ENCODE measurements at regions not wholly inside any gene's neighbourhood (a gene's known extent, or its start where the extent isn't known, plus 50 kb on each side); places are given as distances from the start of the nearest gene placed in this dataset.

GRCh38 chr2:204445149-204445548 lies 100.1 kb upstream of the PARD3B start:
- intact Hi-C loops (cut with micrococcal nuclease) = no loop called here
- CTCF ChIA-PET (ENCODE audit: partially characterized antibody) = no interaction called here
- H3K36me3 ChIP-seq (ENCODE audit: insufficient read depth, low read length) = no peaks in the 10 kb centered on the region
- Mint-ChIP-seq H3K4me1 (no peaks in the 10 kb centered on the region), H3K4me3 (no peak overlapping the region), H3K36me3 (no peaks in the 10 kb centered on the region), H3K27me3 (peaks cover 4 to 7% of the 10 kb centered on the region in 2 donors), H3K27ac (no peak overlapping the region), H3K9me3 (peaks cover 2 to 23% (median 9%) of the 10 kb centered on the region in 8 donors)
- no peak for DNase-seq
- no peaks in the 10 kb centered on the region for H3K4me1 ChIP-seq (ENCODE audit: insufficient read depth, low read length)
- POLR2A ChIA-PET (ENCODE audit: partially characterized antibody) = no interaction called here
- H3K4me3 ChIP-seq (ENCODE audit: low read length in 2 of 2) = no peak overlapping the region
- no peaks in the 10 kb centered on the region for H3K27me3 ChIP-seq (ENCODE audit: insufficient read depth, low read length)
- no peak overlapping the region for H3K27ac ChIP-seq (ENCODE audit: low read depth, low read length)
- H3K9me3 ChIP-seq (ENCODE audit: control insufficient read depth in 1 of 2, low read length in 2 of 2) = no peaks in the 10 kb centered on the region

GRCh38 chr2:204447722-204448121 lies 97.6 kb upstream of the PARD3B start:
- DNase-seq = no peak
- H3K4me3 ChIP-seq (ENCODE audit: low read length in 2 of 2) = no peak overlapping the region
- Mint-ChIP-seq H3K4me3 (no peak overlapping the region), H3K27ac (no peak overlapping the region), H3K27me3 (peaks cover 3 to 5% of the 10 kb centered on the region in 2 donors), H3K4me1 (no peaks in the 10 kb centered on the region), H3K36me3 (no peaks in the 10 kb centered on the region), H3K9me3 (peaks cover 0 to 23% (median 9%) of the 10 kb centered on the region in 8 donors)
- no peaks in the 10 kb centered on the region for H3K9me3 ChIP-seq (ENCODE audit: control insufficient read depth in 1 of 2, low read length in 2 of 2)
- H3K27ac ChIP-seq (ENCODE audit: low read depth, low read length) = no peak overlapping the region
- no peaks in the 10 kb centered on the region for H3K27me3 ChIP-seq (ENCODE audit: insufficient read depth, low read length)
- CTCF ChIA-PET (ENCODE audit: partially characterized antibody) = no interaction called here
- H3K36me3 ChIP-seq (ENCODE audit: insufficient read depth, low read length) = no peaks in the 10 kb centered on the region
- intact Hi-C loops (cut with micrococcal nuclease) = no loop called here
- H3K4me1 ChIP-seq (ENCODE audit: insufficient read depth, low read length) = no peaks in the 10 kb centered on the region
- POLR2A ChIA-PET (ENCODE audit: partially characterized antibody) = no interaction called here

GRCh38 chr2:204449977-204450376 lies 95.3 kb upstream of the PARD3B start:
- Mint-ChIP-seq H3K9me3 (peaks cover 0 to 16% (median 7%) of the 10 kb centered on the region in 8 donors), H3K36me3 (no peaks in the 10 kb centered on the region), H3K4me1 (no peaks in the 10 kb centered on the region), H3K27me3 (peaks cover 0 to 4% of the 10 kb centered on the region in 2 donors), H3K27ac (no peak overlapping the region), H3K4me3 (no peak overlapping the region)
- POLR2A ChIA-PET (ENCODE audit: partially characterized antibody) = no interaction called here
- intact Hi-C loops (cut with micrococcal nuclease) = no loop called here
- no peak overlapping the region for H3K4me3 ChIP-seq (ENCODE audit: low read length in 2 of 2)
- no peaks in the 10 kb centered on the region for H3K9me3 ChIP-seq (ENCODE audit: control insufficient read depth in 1 of 2, low read length in 2 of 2)
- no peak overlapping the region for H3K27ac ChIP-seq (ENCODE audit: low read depth, low read length)
- no peaks in the 10 kb centered on the region for H3K36me3 ChIP-seq (ENCODE audit: insufficient read depth, low read length)
- CTCF ChIA-PET (ENCODE audit: partially characterized antibody) = no interaction called here
- DNase-seq = no peak
- no peaks in the 10 kb centered on the region for H3K27me3 ChIP-seq (ENCODE audit: insufficient read depth, low read length)
- no peaks in the 10 kb centered on the region for H3K4me1 ChIP-seq (ENCODE audit: insufficient read depth, low read length)

DNA sequence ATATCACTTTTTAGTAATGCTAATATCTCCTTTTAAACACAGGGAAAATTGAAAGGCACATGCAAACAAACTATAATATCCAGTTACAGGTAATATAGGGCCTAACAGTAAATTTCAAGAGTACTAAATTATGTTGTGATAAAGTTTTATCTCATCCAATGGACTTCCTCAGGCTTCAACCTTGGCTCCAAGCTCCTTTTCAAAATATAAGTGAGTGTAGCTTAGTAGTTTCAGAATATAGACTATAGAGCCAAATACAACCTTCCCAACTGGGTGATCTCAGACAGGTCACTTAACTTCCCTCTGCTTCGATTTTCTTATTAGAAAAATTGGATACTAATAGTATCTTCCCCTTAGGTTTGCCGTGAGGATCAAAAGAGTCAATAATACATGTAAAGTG lies 93.5 kb upstream of the PARD3B start:
- no peak overlapping the region for H3K4me3 ChIP-seq (ENCODE audit: low read length in 2 of 2)
- no peaks in the 10 kb centered on the region for H3K4me1 ChIP-seq (ENCODE audit: insufficient read depth, low read length)

DNA sequence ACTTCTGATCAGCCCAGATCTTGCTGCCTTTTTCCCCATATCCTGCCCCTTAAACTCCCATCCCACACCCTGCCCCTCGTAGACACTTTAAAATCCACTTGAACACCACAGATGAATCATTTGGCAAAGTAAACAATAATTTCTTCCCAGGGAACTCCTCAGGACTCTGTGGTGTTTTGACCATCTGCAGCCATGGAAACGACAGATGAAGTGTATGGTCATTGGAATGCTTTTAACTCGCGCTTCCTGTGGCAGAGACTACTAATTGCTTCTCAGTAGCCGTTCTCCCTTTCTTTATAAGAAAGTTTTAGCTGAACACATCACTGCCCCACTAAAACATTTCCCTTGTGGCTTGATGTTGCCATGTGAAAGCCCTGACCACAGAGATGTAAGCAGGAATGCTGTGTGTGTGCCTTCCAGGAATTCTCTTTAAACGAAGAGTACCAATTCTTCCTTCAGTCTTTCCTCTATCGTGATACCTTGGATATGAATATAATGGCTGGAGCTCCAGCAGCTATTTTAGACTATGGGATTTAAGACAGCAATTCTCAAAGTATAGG lies 92.7 kb upstream of the PARD3B start:
- Histone ChIP-seq H3K27ac (ENCODE audit: low read depth, low read length) (no peak overlapping the region), H3K4me1 (ENCODE audit: insufficient read depth, low read length) (no peaks in the 10 kb centered on the region), H3K9me3 (ENCODE audit: control insufficient read depth in 1 of 2, low read length in 2 of 2) (no peaks in the 10 kb centered on the region), H3K36me3 (ENCODE audit: insufficient read depth, low read length) (no peaks in the 10 kb centered on the region), H3K4me3 (ENCODE audit: low read length in 2 of 2) (no peak overlapping the region), H3K27me3 (ENCODE audit: insufficient read depth, low read length) (no peaks in the 10 kb centered on the region)
- Mint-ChIP-seq H3K27me3 (peaks cover 0 to 4% of the 10 kb centered on the region in 2 donors), H3K27ac (no peak overlapping the region), H3K36me3 (no peaks in the 10 kb centered on the region), H3K4me3 (no peak overlapping the region), H3K9me3 (peaks cover 0 to 3% (median 0%) of the 10 kb centered on the region in 8 donors), H3K4me1 (peaks cover 0 to 1% (median 0%) of the 10 kb centered on the region in 4 donors)
- no peak for DNase-seq
- intact Hi-C loops (cut with micrococcal nuclease) = loop anchor here (1.0 kb wide), 1 partner anchor 23 kb away; no protein-coding TSS in a partner anchor
- ChIA-PET CTCF (ENCODE audit: partially characterized antibody) (no interaction called here), POLR2A (ENCODE audit: partially characterized antibody) (no interaction called here)

More for the DNA sequence above, 93.5 kb upstream of the PARD3B start:
- Histone ChIP-seq H3K27me3 (ENCODE audit: insufficient read depth, low read length) (no peaks in the 10 kb centered on the region), H3K27ac (ENCODE audit: low read depth, low read length) (no peak overlapping the region), H3K9me3 (ENCODE audit: control insufficient read depth in 1 of 2, low read length in 2 of 2) (no peaks in the 10 kb centered on the region), H3K36me3 (ENCODE audit: insufficient read depth, low read length) (no peaks in the 10 kb centered on the region)
- ChIA-PET POLR2A (ENCODE audit: partially characterized antibody) (no interaction called here), CTCF (ENCODE audit: partially characterized antibody) (no interaction called here)
- Mint-ChIP-seq H3K4me1 (peaks cover 0 to 1% (median 0%) of the 10 kb centered on the region in 4 donors), H3K9me3 (peaks cover 0 to 3% (median 0%) of the 10 kb centered on the region in 8 donors), H3K27ac (no peak overlapping the region), H3K27me3 (peaks cover 0 to 4% of the 10 kb centered on the region in 2 donors), H3K4me3 (no peak overlapping the region), H3K36me3 (no peaks in the 10 kb centered on the region)
- no peak for DNase-seq
- intact Hi-C loops (cut with micrococcal nuclease) = loop anchor here (1.0 kb wide), 1 partner anchor 24 kb away; no protein-coding TSS in a partner anchor

DNA sequence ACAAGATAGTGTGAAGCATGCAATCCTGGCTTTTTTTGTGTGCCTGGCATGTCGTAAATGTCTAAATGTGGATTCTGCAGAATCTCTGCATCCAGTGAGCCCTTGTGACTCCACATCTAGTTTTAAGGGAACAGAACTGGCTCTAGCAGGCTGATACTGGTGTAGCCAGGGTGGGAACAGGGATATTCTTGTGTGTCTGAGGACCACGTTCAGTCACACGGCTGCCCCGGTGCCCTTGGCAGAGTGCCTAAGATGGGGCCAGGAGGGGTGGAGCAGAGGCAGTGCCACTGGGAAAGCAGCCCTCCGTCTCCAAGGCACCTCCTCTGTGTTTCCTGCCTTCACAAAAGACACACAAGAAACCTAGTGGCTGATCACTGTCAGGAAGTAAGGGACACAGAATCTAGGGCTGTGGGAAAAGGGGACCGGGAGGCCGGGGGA lies 91.5 kb upstream of the PARD3B start:
- CTCF ChIA-PET (ENCODE audit: partially characterized antibody) = no interaction called here
- Histone ChIP-seq H3K36me3 (ENCODE audit: insufficient read depth, low read length) (no peaks in the 10 kb centered on the region), H3K4me1 (ENCODE audit: insufficient read depth, low read length) (no peaks in the 10 kb centered on the region), H3K9me3 (ENCODE audit: control insufficient read depth in 1 of 2, low read length in 2 of 2) (no peaks in the 10 kb centered on the region), H3K27me3 (ENCODE audit: insufficient read depth, low read length) (no peaks in the 10 kb centered on the region), H3K27ac (ENCODE audit: low read depth, low read length) (no peak overlapping the region), H3K4me3 (ENCODE audit: low read length in 2 of 2) (no peak overlapping the region)
- POLR2A ChIA-PET (ENCODE audit: partially characterized antibody) = no interaction called here
- DNase-seq = peak in 1 of 5 donors; percentile 28
- H3K27me3 Mint-ChIP-seq = peaks cover 0 to 3% of the 10 kb centered on the region in 2 donors
- no peak overlapping the region for H3K27ac Mint-ChIP-seq
- intact Hi-C loops (cut with micrococcal nuclease) = no loop called here
- peaks cover 0 to 1% (median 0%) of the 10 kb centered on the region in 4 donors for H3K4me1 Mint-ChIP-seq
- H3K4me3 Mint-ChIP-seq = no peak overlapping the region
- peaks cover 0 to 3% (median 0%) of the 10 kb centered on the region in 8 donors for H3K9me3 Mint-ChIP-seq
- H3K36me3 Mint-ChIP-seq = no peaks in the 10 kb centered on the region

- H3K9me3 Mint-ChIP-seq = peaks cover 0 to 3% (median 0%) of the 10 kb centered on the region in 8 donors
- H3K36me3 ChIP-seq (ENCODE audit: insufficient read depth, low read length) = no peaks in the 10 kb centered on the region
- H3K36me3 Mint-ChIP-seq = no peaks in the 10 kb centered on the region
- H3K27me3 Mint-ChIP-seq = peaks cover 0 to 1% of the 10 kb centered on the region in 2 donors
- CTCF ChIA-PET (ENCODE audit: partially characterized antibody) = interaction anchor here (0.6 kb wide), 1 partner anchor 156 kb away, joined by 3 read pairs; no protein-coding TSS in a partner anchor
- no peaks in the 10 kb centered on the region for H3K9me3 ChIP-seq (ENCODE audit: control insufficient read depth in 1 of 2, low read length in 2 of 2)
- H3K4me1 Mint-ChIP-seq = peaks cover 0 to 1% (median 0%) of the 10 kb centered on the region in 4 donors
- POLR2A ChIA-PET (ENCODE audit: partially characterized antibody) = no interaction called here
- no peak for DNase-seq
- H3K27ac ChIP-seq (ENCODE audit: low read depth, low read length) = no peak overlapping the region
- no peak overlapping the region for H3K4me3 ChIP-seq (ENCODE audit: low read length in 2 of 2)
- H3K4me3 Mint-ChIP-seq = no peak overlapping the region
- no peak overlapping the region for H3K27ac Mint-ChIP-seq
- H3K27me3 ChIP-seq (ENCODE audit: insufficient read depth, low read length) = no peaks in the 10 kb centered on the region
- intact Hi-C loops (cut with micrococcal nuclease) = no loop called here
- H3K4me1 ChIP-seq (ENCODE audit: insufficient read depth, low read length) = no peaks in the 10 kb centered on the region
Measured at GRCh38 chr2:204454672-204455380, 90.4 kb upstream of the PARD3B start.

Data from CD4-positive, alpha-beta memory T cell (primary cell).